IMR-90 (cell line): ENCODE measurements at regions not wholly inside any gene's neighbourhood (a gene's known extent, or its start where the extent isn't known, plus 50 kb on each side); places are given as distances from the start of the nearest gene placed in this dataset.

Experiments used
- CHD1 ChIP-seq: IDR thresholded peaks from 2 replicates; pipeline ENCODE4 v1.6.1; 2012; ENCODE audit warnings: low read depth, low read length, improper control_type of control experiment
- MAFK ChIP-seq: IDR thresholded peaks from 2 replicates; pipeline ENCODE4 v1.6.1; 2012; ENCODE audit warnings: low read depth, low read length, improper control_type of control experiment
- MAZ ChIP-seq: IDR thresholded peaks from 2 replicates; pipeline ENCODE4 v1.6.1; 2012; ENCODE audit warnings: low read depth, mild to moderate bottlenecking, low read length, improper control_type of control experiment, moderate library complexity, borderline replicate concordance
- MXI1 ChIP-seq: IDR thresholded peaks from 2 replicates; pipeline ENCODE4 v1.6.1; 2012; ENCODE audit warnings: low read depth, mild to moderate bottlenecking, low read length, moderate library complexity, borderline replicate concordance
- POLR2A ChIP-seq: IDR thresholded peaks from 2 replicates; pipeline ENCODE4 v1.6.1; 2012; ENCODE audit warnings: mild to moderate bottlenecking, low read depth, low read length
- RAD21 ChIP-seq: IDR thresholded peaks from 2 replicates; pipeline ENCODE4 v1.6.1; 2012; ENCODE audit warnings: low read length, improper control_type of control experiment
- RCOR1 ChIP-seq: IDR thresholded peaks from 2 replicates; pipeline ENCODE4 v1.6.1; 2012; ENCODE audit warnings: mild to moderate bottlenecking, low read length, improper control_type of control experiment; ENCODE audit not compliant: insufficient replicate concordance
- TF ChIP-seq, protein P1 (sequence below): conservative IDR thresholded peaks from 2 replicates; pipeline ENCODE4 v1.5.1; 2012; ENCODE audit warnings: mild to moderate bottlenecking, low read depth, low read length, improper control_type of control experiment

DNA sequence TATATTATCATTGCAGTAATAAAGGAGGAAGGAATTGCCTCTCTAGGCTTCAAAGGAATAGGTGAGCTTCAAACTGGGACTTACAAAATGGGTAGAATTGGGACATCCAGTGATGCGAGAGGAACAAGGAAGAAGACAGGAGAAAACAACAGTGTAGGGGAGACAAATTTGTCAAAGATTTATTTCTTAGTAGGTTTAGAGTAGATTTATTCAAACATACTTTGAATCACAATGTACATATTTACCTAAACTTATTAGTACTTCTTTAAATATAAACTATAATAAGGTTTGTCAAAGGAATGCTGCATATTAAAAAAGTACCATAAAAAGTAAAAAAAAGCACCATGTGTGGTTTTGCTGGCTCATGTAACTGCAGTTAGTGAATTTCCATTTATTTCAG is 161.4 kb upstream of the CDH2 start:
- TF ChIP-seq, protein P1, sequence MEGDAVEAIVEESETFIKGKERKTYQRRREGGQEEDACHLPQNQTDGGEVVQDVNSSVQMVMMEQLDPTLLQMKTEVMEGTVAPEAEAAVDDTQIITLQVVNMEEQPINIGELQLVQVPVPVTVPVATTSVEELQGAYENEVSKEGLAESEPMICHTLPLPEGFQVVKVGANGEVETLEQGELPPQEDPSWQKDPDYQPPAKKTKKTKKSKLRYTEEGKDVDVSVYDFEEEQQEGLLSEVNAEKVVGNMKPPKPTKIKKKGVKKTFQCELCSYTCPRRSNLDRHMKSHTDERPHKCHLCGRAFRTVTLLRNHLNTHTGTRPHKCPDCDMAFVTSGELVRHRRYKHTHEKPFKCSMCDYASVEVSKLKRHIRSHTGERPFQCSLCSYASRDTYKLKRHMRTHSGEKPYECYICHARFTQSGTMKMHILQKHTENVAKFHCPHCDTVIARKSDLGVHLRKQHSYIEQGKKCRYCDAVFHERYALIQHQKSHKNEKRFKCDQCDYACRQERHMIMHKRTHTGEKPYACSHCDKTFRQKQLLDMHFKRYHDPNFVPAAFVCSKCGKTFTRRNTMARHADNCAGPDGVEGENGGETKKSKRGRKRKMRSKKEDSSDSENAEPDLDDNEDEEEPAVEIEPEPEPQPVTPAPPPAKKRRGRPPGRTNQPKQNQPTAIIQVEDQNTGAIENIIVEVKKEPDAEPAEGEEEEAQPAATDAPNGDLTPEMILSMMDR, result no peak
- TF ChIP-seq POLR2A, result no peak
- TF ChIP-seq RAD21, result no peak
- no peak for TF ChIP-seq RCOR1
- TF ChIP-seq MAZ, result no peak
- TF ChIP-seq MAFK, result no peak
- TF ChIP-seq MXI1, result no peak
- TF ChIP-seq CHD1, result no peak
